Embryonic facial prominence (tissue), 1 donor: ENCODE measurements at regions not wholly inside any gene's neighbourhood (a gene's known extent, or its start where the extent isn't known, plus 50 kb on each side); places are given as distances from the start of the nearest gene placed in this dataset.

Source experiments
- DNase-seq: peaks from one replicate; pipeline ENCODE4 v3.0.0-alpha.2; 2016; ENCODE audit errors: extremely low spot score

DNA sequence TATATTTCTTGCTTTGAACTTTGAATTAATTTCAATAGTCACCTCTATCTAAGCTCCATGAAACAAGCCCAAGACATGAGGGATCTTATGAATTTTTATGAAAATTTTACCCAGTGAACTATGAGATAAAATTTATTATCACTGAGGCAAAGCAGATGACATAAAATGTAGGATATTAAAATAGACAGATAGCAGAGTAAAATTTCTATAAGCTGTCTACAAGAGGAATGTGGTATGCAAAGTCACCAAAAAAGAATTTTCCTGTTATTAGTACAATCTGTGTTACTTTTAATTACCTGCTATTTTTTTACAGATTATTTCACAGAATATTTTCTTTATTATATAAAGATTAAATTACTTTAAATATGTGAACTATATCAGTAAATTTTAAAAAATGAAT lies 2312.6 kb downstream of the PCDH9 start:
- DNase-seq = no peak

DNA sequence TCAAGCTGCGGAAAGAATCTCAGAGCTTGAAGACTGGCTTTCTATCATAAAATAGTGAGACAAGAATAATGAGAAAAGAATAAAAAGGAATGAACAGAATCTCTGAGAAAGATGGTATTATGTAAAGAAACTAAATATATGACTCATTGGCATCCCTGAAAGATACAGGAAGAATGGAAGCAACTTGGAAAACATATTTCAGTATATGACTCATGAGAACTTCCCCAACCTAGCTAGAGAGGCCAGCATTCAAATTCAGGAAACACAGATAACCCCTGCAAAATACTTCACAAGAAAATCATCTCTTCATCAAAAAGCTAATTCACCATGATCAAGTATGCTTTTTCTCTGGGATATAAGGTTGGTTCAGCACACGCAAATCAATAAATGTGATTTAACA lies 2318.0 kb downstream of the PCDH9 start:
- no peak for DNase-seq

DNA sequence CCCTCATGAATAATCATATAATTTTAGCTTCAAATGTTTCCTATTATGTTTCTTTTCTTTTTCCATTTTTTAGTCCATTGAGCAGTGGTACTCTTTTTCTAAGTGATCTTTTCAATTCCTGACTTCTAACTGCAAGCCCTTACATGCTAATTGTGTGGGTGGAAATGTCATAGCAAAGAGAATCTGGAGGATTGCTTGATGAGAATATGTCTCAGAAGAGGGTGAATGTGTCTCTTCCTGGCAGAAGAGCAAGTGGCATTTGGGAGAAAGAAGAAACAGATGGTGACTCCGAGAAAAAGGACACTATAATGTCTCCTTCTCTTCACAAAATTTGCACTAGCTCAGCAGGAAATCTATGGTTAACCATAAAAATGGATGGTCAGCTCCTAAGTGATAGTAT lies 2320.0 kb downstream of the PCDH9 start:
- no peak for DNase-seq

DNA sequence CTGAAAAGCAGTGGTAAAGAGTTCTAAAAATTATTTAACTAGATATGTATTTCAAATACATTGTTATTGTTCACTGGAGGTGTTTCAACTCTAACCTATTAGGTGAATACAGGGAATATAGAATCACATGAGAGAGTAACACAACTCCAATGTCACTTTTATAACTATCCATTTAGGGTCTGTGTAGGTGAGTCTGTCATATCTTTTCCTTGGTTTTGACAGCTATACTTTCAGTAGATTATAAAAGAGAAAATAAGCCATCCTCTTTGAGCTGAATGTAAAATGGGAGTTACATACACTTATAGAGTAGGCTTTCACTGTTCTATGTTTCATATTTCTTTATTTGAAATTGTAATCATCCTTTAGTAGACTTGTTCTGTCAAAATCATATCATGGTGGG lies 2321.0 kb downstream of the PCDH9 start:
- no peak for DNase-seq

DNA sequence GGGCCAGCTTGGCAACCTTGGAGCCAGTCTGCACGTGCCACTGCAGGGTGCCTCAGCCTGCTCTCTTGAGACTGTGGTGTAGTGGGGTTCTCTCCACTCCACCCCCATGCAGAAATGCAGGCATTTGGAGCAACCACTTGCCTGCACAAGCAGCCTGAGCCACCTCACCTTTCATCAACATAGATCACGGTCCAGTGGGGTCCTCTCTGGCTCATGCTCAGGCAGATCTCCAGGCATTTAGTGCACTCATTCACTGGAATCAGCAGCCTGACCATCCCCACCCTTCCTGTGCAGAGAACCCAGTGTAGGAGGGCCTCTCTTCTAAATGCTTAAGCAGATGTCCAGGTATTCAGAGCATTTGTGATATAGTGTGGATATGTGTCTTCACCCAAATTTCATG lies 2330.1 kb downstream of the PCDH9 start:
- no peak for DNase-seq

DNA sequence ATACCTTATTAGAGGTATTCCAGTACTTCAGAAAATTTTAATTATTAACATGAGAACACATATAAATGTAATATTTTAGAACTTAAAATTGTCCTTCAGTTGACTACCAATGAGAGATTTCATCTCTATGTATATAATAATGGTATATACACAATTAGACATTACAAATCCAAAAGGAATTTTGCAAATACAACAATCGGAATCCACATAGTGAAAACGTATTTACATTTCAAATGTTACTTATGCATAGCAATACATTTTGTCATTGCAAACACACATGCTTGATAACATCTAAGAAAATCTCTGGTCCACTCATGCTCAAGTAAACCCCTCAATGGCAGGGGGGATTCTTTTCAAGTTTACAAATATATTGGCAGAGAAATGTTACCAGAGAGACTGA lies 2345.2 kb downstream of the PCDH9 start:
- no peak for DNase-seq

DNA sequence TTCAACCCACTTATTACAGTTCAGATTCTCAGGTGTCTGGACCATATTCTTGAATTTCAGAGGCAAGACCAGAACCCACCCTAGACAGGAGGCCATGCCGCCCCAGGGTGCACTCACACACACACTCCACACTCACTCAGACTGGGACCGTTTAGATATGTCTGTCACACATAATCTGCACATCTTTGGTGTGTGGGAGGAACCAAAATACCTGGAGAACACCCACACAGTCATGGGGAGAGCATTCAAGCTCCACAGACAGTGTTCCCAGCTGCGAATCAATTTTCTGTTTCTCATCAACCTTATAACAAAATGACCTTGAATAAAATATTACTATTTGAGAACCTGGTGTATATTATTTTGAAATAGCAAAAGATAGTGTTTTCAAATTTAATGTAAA lies 2353.0 kb downstream of the PCDH9 start:
- DNase-seq = no peak

DNA sequence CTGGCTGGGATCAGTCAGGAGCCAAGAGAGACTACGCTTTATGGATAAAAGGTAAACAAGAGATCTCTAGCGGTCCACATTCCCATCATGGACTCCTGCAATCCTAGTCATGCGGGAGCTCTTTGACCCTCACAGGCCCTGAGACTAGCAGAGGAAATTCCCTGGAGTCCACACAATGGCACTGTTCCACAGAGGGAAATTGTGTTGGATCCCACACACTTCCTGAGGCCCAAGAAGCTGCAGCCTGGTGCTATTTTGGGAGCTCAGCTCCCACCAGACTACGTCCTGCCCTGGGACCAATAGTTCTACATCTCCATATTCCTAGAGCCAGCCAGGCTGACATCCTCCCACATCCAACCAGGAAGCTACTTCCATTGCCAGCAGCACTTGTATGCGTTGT lies 2358.4 kb downstream of the PCDH9 start:
- no peak for DNase-seq

DNA sequence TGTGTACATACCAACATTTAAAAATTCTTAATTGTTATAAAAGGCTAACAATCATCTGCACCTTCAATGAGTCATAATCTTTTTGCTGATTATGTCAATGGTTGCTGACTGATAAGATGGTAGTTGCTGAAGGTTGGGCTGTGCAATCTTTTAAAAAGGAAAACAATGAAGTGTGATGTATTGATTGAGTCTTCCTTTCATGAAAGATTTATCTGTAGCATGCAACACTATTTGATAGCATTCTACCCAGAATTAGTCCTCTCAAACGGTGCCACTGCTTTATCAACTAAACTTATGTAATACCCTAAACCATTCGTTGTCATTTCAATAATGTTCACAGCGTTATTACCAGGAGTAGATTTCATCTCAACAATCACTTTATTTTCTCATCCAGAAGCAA lies 2360.6 kb downstream of the PCDH9 start:
- DNase-seq = no peak

DNA sequence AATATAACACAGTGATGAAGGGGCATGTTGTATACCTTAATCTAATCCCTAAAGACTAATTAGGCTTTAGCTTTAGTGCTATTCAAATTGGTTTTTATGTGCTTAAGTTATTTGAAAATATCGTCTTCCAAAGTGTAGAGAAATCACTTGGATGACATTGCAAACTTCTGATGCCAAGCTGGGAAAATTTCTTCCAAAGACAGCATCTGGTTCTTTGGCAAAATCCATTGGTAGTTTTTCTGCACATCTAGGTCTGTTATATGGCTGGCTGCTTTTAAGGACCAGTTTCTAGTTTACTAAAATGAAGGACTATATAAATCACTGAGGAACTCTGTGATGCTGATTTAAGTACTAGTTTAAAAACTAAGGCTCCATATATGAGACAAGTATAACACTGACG lies 2362.3 kb downstream of the PCDH9 start:
- no peak for DNase-seq

DNA sequence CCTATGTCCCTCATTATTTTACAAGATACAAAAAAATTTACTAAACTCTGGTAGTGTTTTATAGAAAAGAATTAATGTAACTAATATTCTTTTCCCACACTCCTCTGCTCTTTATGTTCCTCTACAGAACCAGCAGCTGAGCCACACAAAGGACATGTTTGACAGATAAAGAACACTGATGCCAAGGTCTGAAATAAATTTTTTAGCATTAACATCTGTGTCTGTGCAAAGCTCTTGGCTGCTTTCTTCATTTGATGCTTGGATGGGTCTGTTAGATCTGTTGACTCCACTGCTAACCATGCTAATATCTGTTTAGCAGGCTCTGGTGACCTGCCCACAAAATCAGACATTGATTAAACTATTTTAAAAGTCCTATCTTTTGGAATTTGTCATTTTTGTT lies 2363.8 kb downstream of the PCDH9 start:
- DNase-seq = no peak

DNA sequence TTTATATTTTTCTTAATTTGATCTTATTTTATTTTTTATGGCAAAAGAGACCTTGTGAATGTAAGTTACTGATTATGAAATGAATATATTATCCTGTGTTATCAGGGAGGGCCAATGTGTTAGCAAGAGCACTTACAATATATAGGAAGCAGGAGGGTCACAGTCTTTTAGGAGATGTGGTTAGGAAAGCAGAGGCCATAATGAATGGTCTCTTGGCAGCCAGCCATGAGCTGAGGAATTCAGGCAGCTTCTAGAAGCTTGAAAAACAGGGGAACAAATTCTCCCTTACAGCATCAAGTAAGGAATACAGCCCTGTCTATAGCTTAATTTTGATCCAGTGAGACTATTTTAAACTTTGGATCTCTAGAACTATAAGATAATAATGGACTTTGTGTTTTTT lies 2374.6 kb downstream of the PCDH9 start:
- no peak for DNase-seq

DNA sequence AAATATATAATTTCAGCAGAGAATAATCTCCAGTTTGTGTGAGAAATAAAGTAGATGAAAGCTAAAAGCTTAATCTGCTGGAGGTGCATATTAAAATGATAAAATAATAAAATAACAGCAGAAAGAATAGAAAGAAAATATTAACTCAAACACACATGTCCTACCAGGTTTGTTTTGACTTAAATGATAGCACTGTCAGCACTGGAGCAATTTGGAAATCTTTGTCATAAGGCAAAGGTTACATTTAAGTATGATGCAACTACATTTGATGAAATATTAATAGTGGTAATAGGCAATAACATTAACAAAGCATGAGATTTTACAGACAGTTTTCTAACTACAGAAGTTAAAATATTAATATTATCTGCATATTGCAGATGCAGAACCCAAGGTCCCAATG lies 2380.1 kb downstream of the PCDH9 start:
- no peak for DNase-seq

DNA sequence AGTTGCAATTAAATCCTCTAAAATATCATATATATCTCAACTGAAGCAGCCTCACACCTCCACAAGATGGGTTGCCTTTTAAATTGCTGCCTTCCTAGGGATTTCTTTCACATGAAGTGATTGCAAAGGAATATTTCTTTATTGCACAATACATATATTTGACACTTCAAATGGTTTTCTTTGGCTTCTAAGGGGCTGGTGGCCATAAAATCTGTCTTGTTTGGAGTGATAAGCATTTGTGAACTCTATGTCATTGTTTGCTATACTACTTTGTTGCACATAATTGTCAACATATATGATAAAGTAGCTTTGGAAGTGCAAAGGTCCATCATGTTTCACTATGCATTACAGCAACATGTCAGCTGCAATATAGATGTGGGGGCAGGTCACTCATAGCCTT lies 2380.9 kb downstream of the PCDH9 start:
- DNase-seq = no peak

DNA sequence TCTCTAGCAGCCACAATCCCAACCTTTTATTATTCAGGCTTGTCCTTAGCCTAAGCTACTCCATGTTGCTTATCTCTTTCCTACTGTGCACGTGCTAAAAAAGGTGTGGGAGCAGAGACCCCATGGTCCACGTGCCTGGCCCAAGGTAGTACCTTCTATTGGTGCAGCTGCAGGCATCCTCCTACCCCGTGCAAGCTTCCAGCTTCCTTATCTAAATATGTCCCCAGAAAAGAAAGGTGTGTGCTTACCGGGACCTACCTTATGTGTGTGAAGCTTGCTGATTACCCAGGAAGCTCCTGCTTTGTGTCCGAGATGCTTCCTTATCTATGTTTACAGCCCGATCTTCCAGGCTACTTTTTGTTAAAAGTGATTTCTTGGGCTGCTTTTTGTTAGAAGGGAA lies 2382.4 kb downstream of the PCDH9 start:
- no peak for DNase-seq

DNA sequence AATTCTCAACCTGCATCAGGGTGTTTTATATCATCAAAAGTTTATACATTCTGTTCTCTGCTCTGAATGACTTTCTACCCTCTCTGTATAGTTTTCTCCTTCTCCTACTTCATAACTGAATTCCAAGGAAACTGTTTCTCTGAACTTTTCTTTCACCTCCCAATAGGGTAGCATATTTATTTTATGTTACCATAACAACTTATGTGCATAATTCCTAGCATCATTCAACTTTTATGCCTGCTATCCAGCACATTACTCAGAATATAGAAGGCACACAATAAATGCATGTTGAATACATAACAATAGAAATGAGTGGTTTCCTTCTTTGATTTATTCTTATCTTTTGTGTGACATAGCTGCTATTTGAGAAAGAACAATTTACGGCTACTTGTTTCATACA lies 2385.0 kb downstream of the PCDH9 start:
- DNase-seq = no peak

DNA sequence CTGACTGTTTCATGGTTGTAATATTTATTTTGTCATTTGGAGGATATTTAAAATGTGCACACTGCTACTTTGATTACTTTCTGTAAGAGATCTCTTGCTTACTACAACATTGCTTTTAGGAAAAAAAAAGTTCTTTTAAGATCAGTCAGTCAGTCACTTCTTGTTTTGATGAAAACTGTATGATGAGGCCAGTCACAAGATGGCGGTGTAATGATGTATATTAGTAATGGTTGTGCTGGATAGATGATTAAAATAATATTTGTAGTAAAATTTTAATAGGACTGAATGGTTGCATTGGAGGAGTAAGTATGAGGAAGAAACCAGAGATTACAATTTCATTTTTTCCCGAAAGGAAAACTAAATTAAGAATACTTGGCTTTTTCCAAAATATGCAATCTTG lies 2411.1 kb downstream of the PCDH9 start:
- DNase-seq = no peak

DNA sequence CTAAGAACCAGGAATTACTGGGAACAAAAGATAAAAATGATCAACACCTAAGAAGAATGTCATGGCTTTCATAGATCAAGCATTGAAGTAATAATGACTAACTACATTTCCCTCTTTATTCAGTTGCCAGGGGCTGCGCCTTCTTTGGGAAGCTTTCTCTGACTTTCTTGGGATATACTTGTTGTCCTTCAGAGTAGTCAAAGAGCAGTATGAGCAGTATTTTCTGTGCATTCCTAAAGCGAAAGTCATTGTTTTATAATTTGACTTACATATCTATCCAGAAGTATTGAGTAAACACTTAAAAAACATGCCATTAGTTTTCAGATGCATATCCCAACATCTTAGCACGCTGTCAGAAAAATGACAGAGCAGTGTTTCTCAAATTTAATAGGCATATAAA lies 2412.4 kb downstream of the PCDH9 start:
- no peak for DNase-seq

DNA sequence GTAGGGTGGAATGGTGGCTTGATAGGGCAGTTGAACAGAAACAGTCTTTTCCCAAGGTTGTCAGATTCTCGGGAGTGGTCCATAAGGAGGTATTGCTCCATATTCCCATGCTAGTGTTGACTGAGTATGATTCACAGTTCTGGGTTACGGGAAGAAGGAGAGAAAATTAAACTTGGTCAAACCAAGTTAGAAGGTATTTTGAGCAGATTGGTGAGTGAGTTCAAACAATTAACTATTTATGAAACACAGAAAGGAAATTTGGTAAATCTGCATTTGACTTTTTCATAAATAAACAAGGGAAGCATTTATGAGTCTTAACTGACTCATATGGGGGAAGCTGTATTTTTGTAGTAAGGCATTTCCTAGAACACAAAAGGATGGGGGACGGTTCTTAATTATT lies 2419.4 kb downstream of the PCDH9 start:
- no peak for DNase-seq

DNA sequence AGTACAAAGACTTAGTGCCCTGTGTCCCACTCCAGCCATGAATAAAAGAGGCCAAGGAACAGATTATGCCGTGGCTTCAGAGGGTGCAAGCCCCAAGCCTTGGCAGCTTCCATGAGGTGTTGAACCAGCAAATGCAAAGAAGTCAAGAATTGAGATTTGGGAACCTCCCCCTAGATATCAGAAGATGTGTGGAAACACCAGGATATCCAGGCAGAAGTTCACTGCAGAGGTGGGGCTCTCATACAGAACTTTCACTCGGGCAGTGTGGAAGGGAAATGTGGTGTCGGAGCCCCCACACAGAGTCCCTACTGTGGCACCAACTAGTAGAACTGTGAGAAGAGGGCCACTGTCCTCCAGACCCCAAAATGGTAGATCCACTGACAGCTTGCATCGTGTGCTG lies 2421.4 kb downstream of the PCDH9 start:
- DNase-seq = no peak

DNA sequence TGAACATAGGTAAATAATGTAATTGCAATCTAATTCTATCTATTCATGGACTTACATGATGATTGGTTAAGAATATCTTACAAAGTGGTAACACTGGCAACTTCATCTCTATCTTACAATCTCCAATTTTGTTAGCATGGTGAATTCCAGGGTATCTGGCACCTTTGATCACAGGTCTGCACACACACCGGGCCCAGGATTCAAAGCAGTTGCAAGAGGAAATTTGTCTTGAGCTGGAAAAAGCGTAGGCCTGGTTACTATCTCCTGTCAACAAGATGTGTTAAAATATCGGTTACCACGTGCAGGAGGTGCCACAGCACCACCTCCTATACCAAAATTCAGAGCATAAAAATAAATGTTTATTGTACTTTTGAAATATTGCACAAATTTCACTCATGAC lies 2428.4 kb downstream of the PCDH9 start:
- no peak for DNase-seq

DNA sequence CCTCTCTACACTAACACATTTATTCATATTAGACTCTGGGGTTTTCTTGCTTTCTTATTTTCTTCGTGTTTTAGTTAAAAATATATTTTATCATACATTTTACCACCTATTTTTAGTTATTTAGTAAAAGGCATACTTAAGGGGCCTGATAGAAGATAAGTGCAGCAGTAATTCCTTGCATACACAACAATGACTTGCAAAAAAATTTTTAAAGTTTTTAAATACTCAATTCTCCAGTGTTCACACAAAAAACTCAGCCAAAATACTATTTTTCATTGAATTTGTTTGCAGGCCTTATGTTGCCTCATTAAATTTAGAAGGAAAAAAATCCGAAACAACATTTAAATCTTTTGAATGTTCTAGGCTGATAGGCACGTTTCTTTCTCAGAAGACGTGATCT lies 2431.7 kb downstream of the PCDH9 start:
- DNase-seq = no peak

DNA sequence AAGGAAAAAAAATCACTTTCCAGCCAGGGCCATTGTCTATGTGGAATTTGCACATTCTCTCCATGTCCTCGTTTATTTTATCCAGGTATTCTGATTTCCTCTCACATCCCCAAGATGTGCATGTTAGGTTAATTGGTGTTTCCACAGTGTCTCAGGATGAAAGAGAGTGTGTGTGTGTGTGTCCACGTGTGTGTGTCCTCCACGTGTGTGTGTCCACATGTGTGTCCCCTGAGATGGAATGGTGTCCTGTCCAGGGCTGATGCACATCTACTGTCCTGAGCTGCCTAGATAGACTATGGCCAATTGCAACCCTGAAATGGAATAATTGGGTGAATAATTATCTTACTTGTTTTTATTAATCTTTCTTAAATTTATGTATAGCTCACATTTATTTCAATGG lies 2436.5 kb downstream of the PCDH9 start:
- DNase-seq = no peak

DNA sequence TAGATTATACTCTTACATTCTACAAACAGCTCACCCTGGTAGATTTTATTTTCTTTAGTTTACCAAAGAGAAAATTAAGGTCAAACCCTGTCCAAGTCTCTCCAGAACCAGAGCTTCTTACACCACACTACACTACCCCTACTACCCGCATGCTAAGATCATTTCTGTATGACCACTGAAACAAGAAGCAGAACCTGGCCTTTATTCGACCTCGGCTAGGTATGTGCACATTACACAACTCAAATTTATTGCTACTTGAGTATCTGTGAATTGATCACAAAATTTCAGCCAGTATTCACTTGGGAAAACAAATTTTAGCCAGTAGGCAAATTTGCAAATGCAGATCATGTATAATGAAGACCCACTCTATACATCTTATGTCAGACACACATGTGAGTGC lies 2437.0 kb downstream of the PCDH9 start:
- no peak for DNase-seq

DNA sequence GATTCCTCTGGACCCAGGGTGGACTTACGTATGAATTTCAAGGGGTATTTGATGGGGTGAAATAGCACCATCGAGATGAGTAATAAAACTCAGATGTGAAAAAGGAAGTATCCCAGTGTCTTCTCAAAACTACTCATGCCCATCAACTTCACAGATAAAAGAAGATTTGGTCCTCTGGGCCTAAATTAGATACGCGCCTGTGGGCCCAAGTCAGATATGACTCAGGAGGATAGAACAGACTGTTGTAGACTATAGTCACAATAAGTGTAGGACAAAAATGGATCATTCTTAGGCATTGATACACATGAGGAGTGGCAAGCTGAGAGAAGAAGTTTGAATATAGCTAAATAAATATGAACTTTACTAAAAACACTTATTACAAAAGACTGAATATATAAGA lies 2438.8 kb downstream of the PCDH9 start:
- no peak for DNase-seq
